Stimulated activated CD4-positive, alpha-beta T cell treated with anti-CD3 and anti-CD28 coated beads, Interleukin-4, amount 100 ng/mL, for 4 hours (primary cell): ENCODE measurements at regions not wholly inside any gene's neighbourhood (a gene's known extent, or its start where the extent isn't known, plus 50 kb on each side); places are given as distances from the start of the nearest gene placed in this dataset.
"Not testable (repeated sequence)": the region's sequence is repeated elsewhere in the genome, so short reads cannot be mapped to it uniquely, and the experiment has no call there.

Source experiments
- DNase-seq, 2 experiments: peaks; one replicate each; pipeline ENCODE4 v3.0.0-alpha.2; 2020

DNA sequence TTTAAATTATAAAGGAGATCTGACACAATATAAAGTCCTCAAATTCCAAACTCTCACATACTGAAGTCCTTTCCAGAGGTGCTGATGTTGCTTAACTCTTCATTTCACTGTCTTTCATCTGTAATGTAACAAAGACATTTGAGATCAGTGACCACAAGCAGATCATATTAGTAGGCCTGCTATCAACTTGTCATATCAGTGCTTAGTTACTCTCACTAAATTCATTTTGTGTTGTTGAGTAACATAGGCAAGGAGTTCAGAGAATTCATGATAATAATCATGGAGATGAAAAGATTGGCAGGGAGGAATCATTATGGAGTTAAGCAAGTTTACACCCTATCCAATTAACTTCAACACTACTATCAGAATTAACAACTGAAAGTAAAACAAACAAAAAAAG is 571.0 kb upstream of the ARRDC3 start:
- no peak for DNase-seq

GRCh38 chr5:91950328-91950727 is 567.2 kb upstream of the ARRDC3 start:
- DNase-seq, result no peak

- no peak for DNase-seq
Observed at GRCh38 chr5:91946870-91947269, 563.8 kb upstream of the ARRDC3 start.

GRCh38 chr5:91941588-91941987 is 558.5 kb upstream of the ARRDC3 start:
- DNase-seq, result no peak

GRCh38 chr5:91938441-91938840 is 555.3 kb upstream of the ARRDC3 start:
- DNase-seq, result no peak

DNA sequence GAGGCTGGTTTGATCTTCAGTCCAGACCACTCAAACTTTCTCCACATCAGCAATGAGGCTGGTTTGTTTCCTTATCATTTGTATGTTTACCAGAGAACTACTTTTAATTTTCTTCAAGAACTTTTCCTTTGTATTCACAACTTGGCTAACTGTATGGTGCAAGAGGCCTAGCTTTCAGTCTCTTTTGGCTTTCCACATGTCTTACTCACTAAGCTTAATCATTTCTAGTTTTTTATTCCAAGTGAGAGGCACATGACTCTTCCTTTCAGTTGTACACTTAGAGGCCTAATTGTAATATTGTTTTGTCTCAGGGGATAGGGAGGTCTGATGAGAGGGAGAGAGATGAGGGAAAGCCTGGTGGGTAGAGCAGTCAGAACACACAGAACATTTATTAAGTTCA is 554.0 kb upstream of the ARRDC3 start:
- no peak for DNase-seq

GRCh38 chr5:91929522-91929817 is 546.4 kb upstream of the ARRDC3 start:
- no peak for DNase-seq

- DNase-seq, result no peak
Observed at GRCh38 chr5:91928754-91929521, 545.8 kb upstream of the ARRDC3 start.

- no peak for DNase-seq
Observed at GRCh38 chr5:91927439-91927838, 544.3 kb upstream of the ARRDC3 start.

DNA sequence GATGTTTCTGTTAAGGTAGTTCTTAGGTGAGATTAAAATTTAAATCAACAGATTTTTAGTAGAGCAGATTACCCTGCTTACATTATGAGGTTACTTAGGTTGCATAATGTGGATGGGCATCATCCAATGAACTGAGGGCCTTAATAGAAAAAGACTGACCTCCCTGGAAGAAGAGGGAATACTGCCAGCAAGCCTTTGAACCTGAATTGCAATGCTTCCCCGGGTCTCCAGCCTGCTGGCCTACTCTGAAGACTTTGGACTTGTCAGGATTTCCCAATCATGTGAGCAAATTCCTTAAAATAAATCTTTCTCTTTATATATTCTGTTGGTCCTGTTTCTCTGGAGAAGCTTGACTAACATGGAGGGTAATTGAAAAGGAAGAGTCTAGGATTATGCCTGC is 542.1 kb upstream of the ARRDC3 start:
- DNase-seq, result no peak

GRCh38 chr5:91917037-91917814 is 534.1 kb upstream of the ARRDC3 start:
- not testable (repeated sequence) for DNase-seq

DNA sequence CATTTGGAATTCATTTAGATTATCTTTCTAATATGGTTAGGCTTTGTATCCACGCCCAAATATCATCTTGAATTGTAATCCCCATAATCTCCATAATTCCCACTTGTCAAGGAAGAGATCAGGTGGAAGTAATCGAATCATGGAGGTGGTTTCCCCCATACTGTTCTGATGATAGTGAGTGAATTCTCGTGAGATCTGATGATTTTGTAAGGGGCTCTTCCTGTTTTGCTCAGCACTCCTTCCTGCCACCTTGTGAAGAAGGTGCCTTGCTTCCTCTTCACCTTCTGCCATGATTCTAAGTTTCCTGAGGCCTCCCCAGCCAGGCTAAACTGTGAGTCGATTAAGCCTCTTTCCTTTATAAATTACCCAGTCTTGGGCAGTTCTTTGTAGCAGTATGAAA is 527.5 kb upstream of the ARRDC3 start:
- no peak for DNase-seq

DNA sequence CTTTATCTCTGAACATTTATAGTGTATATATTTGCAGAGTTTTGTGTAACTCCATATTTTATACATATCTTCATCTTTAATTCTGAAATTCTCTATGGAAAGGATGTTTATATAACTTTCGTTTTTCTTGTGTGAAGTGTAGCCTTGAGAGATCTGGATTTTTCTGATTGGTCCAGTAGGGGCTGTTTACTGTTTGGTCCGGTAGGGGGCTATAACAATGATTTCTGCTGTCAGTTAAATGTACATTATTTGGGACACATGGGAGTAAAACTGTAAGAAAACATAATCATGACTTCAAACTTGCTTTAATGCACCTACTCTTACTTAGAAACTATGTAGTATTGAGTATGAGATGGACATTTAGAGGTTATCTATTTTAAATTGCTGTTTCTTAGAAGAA is 527.1 kb upstream of the ARRDC3 start:
- no peak for DNase-seq

GRCh38 chr5:91906494-91906893 is 523.4 kb upstream of the ARRDC3 start:
- no peak for DNase-seq

DNA sequence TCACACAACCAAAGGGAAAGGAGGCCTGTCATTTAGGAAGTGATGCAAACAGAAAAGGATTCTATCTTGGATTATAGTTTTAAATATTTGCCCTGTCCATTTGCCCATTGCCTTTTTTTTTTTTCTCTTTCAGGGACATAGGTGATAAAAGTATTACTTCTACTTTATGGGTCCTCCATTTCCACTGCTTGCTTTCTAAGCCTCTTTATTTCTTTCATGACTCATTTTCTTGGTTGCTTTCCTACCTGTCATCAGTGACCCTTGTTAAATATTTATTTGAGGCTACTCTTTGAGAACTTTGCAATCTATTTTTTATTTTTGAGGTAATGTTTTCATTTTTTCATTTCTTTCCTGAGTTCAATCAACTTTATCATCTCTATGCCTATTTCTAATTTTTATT is 522.9 kb upstream of the ARRDC3 start:
- DNase-seq, result no peak

DNA sequence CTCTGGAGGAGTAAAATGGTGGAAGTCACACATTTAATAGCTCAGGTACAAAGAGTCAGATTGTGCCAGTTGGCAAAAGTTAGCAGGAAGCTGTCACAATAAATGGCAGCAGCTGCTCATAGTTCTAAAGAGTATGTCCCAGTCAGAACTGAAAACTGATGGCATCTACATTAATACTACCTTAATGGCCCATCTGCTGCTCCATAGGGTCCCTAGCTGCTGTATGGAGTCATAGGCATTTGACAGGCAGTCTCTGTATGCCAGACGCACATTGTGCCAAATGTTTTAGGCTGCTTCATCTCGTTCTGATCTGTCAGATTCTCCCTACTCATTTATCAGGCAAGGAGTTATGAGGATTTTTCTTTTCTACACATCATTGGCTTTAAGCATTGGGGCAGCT is 515.8 kb upstream of the ARRDC3 start:
- DNase-seq, result no peak

DNA sequence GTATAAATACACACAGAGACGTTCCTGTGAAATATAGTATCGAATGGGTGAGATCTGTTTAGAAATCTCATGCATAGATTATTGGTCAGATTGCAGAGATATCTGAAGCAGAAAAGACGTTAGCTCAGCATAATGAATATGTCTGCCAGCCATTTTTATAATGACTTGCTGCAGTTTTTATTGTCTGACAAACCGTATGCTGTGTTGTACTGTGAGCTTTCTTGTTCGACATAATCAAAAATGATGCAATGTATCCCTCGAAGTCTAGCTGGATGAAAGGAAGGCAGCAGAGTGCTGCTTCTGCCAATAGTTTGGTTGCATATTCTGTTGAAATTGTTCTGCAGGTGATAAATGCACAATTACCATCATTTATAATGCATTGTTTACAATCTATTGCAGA is 514.9 kb upstream of the ARRDC3 start:
- DNase-seq, result no peak

DNA sequence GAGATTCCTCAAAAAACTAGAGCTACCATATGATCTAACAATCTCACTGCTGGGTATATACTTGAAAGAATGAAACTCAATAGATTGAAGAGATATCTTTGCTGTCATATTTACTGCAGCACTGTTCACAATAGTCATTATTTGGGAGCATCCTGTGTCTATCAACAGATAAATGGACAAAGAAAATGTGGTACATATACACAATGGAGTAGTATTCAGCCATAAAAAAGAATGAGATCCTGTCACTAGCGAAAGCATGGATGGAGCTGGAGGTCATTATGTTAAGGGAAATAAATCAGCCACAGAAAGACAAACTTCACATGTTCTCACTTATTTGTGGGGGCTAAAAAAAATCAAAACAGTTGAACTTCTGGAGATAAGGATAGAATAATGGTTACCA is 505.7 kb upstream of the ARRDC3 start:
- no peak for DNase-seq

GRCh38 chr5:91885291-91886265 is 502.5 kb upstream of the ARRDC3 start:
- DNase-seq, result no peak

- no peak for DNase-seq
Observed at GRCh38 chr5:91884036-91884435, 500.9 kb upstream of the ARRDC3 start.

- DNase-seq, result no peak
Observed at GRCh38 chr5:91875196-91875779, 492.2 kb upstream of the ARRDC3 start.

- no peak for DNase-seq
Observed at GRCh38 chr5:91867799-91868198, 484.7 kb upstream of the ARRDC3 start.

DNA sequence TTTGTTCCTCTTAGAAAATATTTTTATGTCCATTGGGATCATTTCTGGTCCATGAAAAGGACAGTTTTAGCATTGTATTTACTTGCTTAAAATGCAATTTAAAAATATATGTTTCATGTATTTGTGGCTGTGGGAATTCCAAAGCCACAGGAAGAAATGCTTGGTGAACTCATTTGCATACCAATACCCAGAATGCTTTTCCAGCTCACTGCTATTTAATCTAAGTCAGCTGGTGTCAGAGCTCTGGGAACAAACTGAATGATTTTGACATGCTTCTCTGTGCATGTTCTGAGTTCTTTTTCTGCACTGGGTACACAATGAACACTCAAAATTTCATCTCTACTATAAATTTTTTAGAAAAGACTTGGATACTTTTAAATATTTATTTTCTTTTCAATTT is 482.8 kb upstream of the ARRDC3 start:
- DNase-seq, result no peak
